GM12864 (cell line): ENCODE measurements at regions not wholly inside any gene's neighbourhood (a gene's known extent, or its start where the extent isn't known, plus 50 kb on each side); places are given as distances from the start of the nearest gene placed in this dataset.

ENCODE experiments used
- DNase-seq: peaks from one replicate; pipeline ENCODE4 v3.0.0-alpha.2; 2011; ENCODE audit warnings: low read depth
- H3K4me3 ChIP-seq: 2 replicates; pipeline ENCODE4 v1.5.1; 2011; ENCODE audit warnings: mild to moderate bottlenecking, low read depth, low read length, control low read depth
- CTCF ChIP-seq: IDR thresholded peaks from 2 replicates; pipeline ENCODE4 v1.5.1; 2011; ENCODE audit warnings: low read depth, mild to moderate bottlenecking, moderate library complexity, low read length, control low read depth, inconsistent platforms; ENCODE audit errors: missing control alignments

- DNase-seq, result no peak
- no peak overlapping the region for H3K4me3 ChIP-seq
- no peak for TF ChIP-seq CTCF
These were observed 764.8 kb upstream of the LUZP2 start for GRCh38 chr11:23732026-23732425.

GRCh38 chr11:23746896-23747295 is 750.0 kb upstream of the LUZP2 start:
- no peak for TF ChIP-seq CTCF
- DNase-seq, result no peak
- H3K4me3 ChIP-seq, result no peak overlapping the region

GRCh38 chr11:23749762-23750430 is 747.0 kb upstream of the LUZP2 start:
- DNase-seq, result no peak
- no peak overlapping the region for H3K4me3 ChIP-seq
- no peak for TF ChIP-seq CTCF

- DNase-seq, result no peak
- no peak overlapping the region for H3K4me3 ChIP-seq
- TF ChIP-seq CTCF, result no peak
These were observed 745.6 kb upstream of the LUZP2 start for GRCh38 chr11:23751280-23751679.

GRCh38 chr11:23755076-23755475 is 741.8 kb upstream of the LUZP2 start:
- no peak for DNase-seq
- TF ChIP-seq CTCF, result no peak
- no peak overlapping the region for H3K4me3 ChIP-seq

- DNase-seq, result no peak
- TF ChIP-seq CTCF, result no peak
- no peak overlapping the region for H3K4me3 ChIP-seq
These were observed 741.1 kb upstream of the LUZP2 start for GRCh38 chr11:23755769-23756168.

GRCh38 chr11:23759489-23759888 is 737.4 kb upstream of the LUZP2 start:
- no peak for DNase-seq
- H3K4me3 ChIP-seq, result no peak overlapping the region

More at GRCh38 chr11:23759489-23759888, 737.4 kb upstream of the LUZP2 start:
- no peak for TF ChIP-seq CTCF
